T-helper 2 cell treated with Interferon-gamma antibody and Interleukin-4, amounts not matched to agents 5 μg/mL and 100 μg/mL, for 36 hours (primary cell): ENCODE measurements at regions not wholly inside any gene's neighbourhood (a gene's known extent, or its start where the extent isn't known, plus 50 kb on each side); places are given as distances from the start of the nearest gene placed in this dataset.
"Not testable (repeated sequence)": the region's sequence is repeated elsewhere in the genome, so short reads cannot be mapped to it uniquely, and the experiment has no call there.

Experiments
- DNase-seq: peaks from one replicate; pipeline ENCODE4 v3.0.0; 2021; ENCODE audit warnings: low spot score
- H3K27ac Mint-ChIP-seq: one replicate; pipeline ENCODE4 v1.8.0; 2021; ENCODE audit warnings: mild to moderate bottlenecking, mixed read lengths
- H3K27me3 Mint-ChIP-seq: one replicate; pipeline ENCODE4 v1.8.0; 2021; ENCODE audit warnings: low read depth, mixed read lengths
- H3K36me3 Mint-ChIP-seq: one replicate; pipeline ENCODE4 v1.8.0; 2021; ENCODE audit warnings: low read depth, mixed read lengths
- H3K4me1 Mint-ChIP-seq: one replicate; pipeline ENCODE4 v1.8.0; 2021; ENCODE audit warnings: low read depth, mixed read lengths
- H3K4me3 Mint-ChIP-seq: one replicate; pipeline ENCODE4 v1.8.0; 2022; ENCODE audit warnings: mild to moderate bottlenecking, moderate library complexity, mixed read lengths
- H3K9me3 Mint-ChIP-seq: one replicate; pipeline ENCODE4 v1.8.0; 2021; ENCODE audit warnings: mixed read lengths

DNA sequence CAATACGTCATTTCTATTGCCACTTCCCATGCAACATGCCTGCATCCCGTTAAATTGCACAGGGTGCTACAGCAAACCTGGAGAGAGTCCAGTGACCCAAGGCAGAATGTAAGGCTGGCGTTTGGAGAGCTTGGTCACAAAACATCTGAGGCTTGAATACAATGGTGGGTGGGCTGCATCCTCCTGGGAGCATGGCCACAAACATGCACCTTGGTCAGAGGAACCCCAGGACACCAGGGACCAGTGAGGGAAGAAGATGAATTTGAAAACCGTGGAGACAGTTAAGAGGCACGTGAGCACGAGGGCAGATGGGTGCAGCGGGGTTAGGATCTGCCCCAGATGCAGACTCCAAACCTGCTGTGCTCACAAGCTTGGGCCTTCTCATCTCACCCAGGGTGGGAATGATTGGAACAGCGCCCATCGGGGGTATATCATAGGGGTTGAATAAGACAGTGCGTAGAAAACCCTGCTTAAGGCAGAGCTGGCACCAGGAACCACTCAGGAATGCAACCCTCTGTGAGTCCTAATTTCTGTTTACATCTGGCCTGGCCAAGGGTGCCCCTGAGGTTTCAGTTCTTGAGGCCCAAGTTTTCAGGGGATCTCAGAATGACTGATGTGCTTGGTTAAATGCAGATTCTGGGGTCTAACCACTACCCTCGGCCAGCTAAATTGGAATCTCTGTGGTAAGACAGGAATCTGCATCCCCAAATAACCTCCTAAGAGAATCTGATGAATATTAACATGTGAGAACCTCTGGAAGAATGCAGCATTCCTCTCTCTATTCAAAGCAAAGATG is 97.2 kb downstream of the ARL4C start:
- H3K4me1 Mint-ChIP-seq = peaks cover 48% of the 10 kb centered on the region
- H3K27me3 Mint-ChIP-seq = no peaks in the 10 kb centered on the region
- H3K4me3 Mint-ChIP-seq = no peak overlapping the region

DNA sequence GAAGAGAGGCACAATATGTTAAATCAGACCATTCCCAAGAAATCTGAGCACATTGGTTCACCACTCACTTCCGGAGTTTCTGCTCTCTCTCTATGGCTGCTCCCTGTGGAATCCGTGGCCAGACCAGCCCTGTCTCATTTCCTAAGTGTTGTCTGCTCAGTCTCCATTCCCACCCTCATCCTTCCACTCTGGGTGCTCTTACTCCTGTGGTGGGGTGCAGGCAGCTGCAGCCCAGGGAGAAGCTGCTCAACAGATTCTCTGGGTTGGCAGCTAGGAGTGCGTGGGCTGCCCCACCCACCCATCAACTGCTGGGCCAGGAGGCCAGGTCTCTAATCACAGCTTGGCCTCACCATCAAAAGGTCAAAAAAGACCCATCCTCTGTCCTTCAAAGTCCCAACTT is 98.3 kb downstream of the ARL4C start:
- H3K36me3 Mint-ChIP-seq = no peaks in the 10 kb centered on the region
- DNase-seq = no peak
- no peaks in the 10 kb centered on the region for H3K27me3 Mint-ChIP-seq
- no peak overlapping the region for H3K4me3 Mint-ChIP-seq
- H3K27ac Mint-ChIP-seq = no peak overlapping the region
- H3K9me3 Mint-ChIP-seq = peaks cover 8% of the 10 kb centered on the region
- H3K4me1 Mint-ChIP-seq = peaks cover 55% of the 10 kb centered on the region

More for the DNA sequence above, 97.2 kb downstream of the ARL4C start:
- H3K36me3 Mint-ChIP-seq = no peaks in the 10 kb centered on the region
- peaks cover 8% of the 10 kb centered on the region for H3K9me3 Mint-ChIP-seq
- H3K27ac Mint-ChIP-seq = peak overlapping the region; percentile 41
- peak; percentile 10 for DNase-seq

DNA sequence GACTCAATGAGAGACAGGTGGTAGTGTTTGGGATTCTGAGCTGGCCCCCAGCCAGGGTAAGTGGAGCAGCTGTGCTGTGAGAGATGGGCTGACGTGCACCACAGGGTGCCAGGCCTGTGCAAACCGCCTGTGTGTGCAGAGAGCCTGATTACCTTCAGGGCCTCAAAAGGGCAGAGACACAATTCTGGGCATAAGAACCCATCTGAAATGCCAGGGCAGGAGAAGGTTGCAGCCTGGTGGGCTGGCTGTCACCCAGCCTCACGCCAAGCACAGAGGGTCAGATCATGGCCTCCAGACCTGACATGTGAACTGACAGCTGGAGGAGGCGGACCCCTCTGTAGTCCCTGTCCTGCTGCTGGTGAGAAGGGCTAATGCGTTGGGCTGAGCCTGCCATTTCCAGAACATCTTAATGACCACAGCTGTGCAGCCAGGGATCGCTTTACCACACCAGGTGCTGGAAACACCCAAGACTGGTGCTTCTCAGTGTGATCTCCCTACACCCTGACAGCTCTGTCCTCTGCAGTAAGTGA is 100.9 kb downstream of the ARL4C start:
- Mint-ChIP-seq H3K27ac (no peak overlapping the region), H3K27me3 (no peaks in the 10 kb centered on the region), H3K4me1 (peaks cover 61% of the 10 kb centered on the region), H3K4me3 (no peak overlapping the region), H3K36me3 (no peaks in the 10 kb centered on the region), H3K9me3 (peaks cover 4% of the 10 kb centered on the region)
- DNase-seq = no peak

DNA sequence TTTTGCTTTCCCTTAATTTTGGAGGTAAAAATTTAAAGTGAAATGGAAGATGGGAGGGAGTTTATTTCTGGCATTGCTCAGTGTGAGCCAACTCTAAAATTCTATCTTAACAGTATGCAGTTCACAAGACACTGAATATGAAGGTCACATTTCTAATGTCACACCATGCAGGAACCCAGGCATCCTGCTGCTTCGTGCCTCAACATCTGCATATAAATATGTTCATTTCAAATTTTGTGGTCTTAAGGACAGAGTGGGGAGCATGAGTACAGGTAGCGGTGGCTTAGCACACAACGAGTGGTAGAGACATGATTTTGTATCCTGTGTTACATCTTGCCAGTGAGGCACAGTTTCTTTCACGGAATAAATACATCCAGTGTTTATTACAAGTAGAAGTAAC is 102.4 kb downstream of the ARL4C start:
- Mint-ChIP-seq H3K27me3 (no peaks in the 10 kb centered on the region), H3K9me3 (no peaks in the 10 kb centered on the region), H3K4me1 (peaks cover 56% of the 10 kb centered on the region), H3K4me3 (peak overlapping the region; percentile 64), H3K27ac (peak overlapping the region; percentile 68), H3K36me3 (no peaks in the 10 kb centered on the region)
- no peak for DNase-seq

DNA sequence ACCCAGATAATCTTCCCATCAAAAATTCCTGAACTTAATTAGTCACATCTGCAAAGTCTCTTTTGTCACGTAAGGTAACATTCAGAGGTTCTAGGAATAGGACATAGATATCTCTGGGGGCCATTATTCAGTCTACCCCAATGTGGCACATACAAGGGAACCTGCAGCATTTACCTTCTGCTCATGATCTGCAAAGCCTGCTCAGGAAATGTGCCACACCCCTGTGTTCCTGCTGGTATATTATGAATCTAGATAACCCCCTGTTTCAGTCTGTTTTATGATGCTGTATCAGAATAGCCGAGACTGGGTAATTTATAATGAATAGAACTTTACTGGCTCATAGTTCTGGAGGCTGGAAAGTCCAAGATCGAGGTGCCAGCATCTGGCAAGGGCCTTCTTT is 103.5 kb downstream of the ARL4C start:
- DNase-seq = no peak
- H3K27ac Mint-ChIP-seq = peak overlapping the region; percentile 68
- H3K27me3 Mint-ChIP-seq = no peaks in the 10 kb centered on the region
- H3K4me3 Mint-ChIP-seq = peak overlapping the region; percentile 64
- peaks cover 50% of the 10 kb centered on the region for H3K4me1 Mint-ChIP-seq
- no peaks in the 10 kb centered on the region for H3K9me3 Mint-ChIP-seq
- H3K36me3 Mint-ChIP-seq = no peaks in the 10 kb centered on the region

DNA sequence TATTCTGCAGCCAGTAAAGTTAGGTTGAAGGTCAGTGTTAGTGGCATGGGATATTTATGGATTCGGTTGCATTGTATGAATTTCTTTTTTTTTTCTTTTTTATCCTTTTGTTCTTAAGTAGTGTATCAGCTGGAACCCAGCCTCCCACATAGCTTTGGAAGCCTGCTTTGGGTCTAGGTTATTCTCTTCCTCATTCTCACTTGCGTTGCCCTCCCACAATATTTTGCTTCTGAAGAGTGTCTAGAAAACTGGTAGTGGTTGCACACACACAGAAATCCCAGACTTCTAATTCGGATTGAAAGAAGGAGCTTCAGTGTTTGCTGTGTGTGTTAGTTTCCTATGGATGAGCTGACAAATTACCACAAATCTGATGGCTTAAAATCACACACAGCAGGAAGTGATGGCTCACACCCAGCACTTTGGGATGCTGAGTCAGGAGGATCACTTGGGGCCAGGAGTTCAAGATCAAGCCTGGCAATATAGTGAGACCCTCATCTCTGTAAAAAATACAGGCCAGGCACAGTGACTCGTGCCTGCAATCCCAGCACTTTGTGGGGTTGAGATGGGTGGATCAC is 104.8 kb downstream of the ARL4C start:
- Mint-ChIP-seq H3K4me3 (no peak overlapping the region), H3K27me3 (no peaks in the 10 kb centered on the region), H3K9me3 (no peaks in the 10 kb centered on the region), H3K36me3 (no peaks in the 10 kb centered on the region), H3K4me1 (peaks cover 50% of the 10 kb centered on the region), H3K27ac (no peak overlapping the region)
- no peak for DNase-seq

DNA sequence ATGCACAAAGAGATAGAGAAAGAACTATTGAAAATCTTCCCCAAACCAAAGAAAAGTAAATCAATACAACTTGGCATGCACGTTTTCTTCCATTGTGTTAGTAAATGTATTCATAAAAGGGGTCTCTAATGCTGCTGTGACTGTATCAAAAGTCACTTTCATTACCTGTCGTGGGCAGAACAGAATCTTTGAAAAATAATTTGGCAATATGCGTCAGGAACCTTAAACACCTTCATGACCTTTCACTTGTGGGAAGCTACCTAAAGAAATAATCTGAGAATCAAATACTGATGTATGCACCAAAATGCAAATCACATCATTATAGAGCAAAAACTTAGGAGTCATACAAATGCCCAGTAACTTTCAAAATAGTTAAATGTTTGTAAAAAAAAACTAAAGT is 105.3 kb downstream of the ARL4C start:
- Mint-ChIP-seq H3K4me1 (peaks cover 48% of the 10 kb centered on the region), H3K9me3 (no peaks in the 10 kb centered on the region), H3K4me3 (no peak overlapping the region), H3K27ac (no peak overlapping the region), H3K27me3 (no peaks in the 10 kb centered on the region), H3K36me3 (peaks cover 2% of the 10 kb centered on the region)
- DNase-seq = no peak

DNA sequence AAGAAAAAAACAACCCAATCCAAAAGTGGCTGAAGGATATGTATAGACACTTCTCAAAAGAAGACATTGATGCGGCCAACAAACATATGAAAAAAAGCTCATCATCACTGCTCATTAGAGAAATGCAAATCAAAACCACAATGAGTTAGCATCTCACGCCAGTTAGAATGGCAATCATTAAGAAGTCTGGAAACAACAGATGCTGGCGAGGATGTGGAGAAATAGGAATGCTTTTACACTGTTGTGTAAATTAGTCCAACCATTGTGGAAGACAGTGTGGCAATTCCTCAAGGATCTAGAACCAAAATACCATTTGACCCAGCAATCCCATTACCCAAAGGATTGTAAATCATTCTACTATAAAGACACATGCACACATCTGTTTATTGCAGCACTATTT is 107.2 kb downstream of the ARL4C start:
- not testable (repeated sequence) for H3K9me3 Mint-ChIP-seq, H3K4me3 Mint-ChIP-seq, H3K36me3 Mint-ChIP-seq, H3K27me3 Mint-ChIP-seq, H3K27ac Mint-ChIP-seq, DNase-seq
- peaks cover 45% of the 10 kb centered on the region for H3K4me1 Mint-ChIP-seq

DNA sequence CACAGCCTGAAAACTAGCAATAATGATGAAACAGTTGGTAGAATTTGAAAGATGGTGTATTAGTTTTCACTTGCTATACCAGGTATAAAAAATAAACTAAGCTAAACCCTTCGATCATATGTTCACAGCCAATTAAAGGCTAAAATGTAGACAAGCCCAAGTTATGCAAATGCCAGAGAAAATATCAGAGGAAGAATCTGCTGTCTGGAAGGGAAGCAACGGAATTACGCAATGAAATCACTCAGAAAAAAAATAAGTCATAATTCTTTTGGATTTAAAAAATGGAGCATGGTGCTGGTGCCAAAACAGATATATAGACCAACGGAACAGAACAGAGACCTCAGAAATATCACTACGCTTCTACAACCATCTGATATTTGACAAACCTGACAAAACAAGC is 108.3 kb downstream of the ARL4C start:
- Mint-ChIP-seq H3K36me3 (peaks cover 4% of the 10 kb centered on the region), H3K4me1 (peaks cover 35% of the 10 kb centered on the region), H3K4me3 (no peak overlapping the region), H3K27ac (no peak overlapping the region), H3K27me3 (no peaks in the 10 kb centered on the region), H3K9me3 (no peaks in the 10 kb centered on the region)
- no peak for DNase-seq

DNA sequence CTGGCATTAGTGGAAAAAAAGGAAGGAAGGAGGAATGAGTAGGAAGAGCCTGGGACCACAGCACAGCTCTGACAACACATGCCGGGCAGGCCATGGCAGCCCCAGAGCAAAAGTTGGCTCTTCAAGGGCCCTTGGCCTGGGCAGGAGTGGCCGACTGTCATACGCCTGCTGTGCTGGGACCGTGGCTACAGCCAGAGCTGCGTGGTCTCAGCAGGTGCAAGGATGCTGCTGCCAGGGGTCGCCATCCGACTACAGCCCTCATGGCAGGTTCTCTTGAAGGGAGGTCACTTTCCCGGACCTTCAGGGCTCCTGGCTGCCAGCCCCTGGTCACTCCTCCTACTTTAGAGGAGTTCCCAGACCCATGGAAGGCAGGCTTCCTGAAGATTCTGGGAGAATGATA is 109.9 kb downstream of the ARL4C start:
- no peak for DNase-seq
- no peak overlapping the region for H3K4me3 Mint-ChIP-seq
- H3K4me1 Mint-ChIP-seq = peaks cover 20% of the 10 kb centered on the region
- H3K9me3 Mint-ChIP-seq = no peaks in the 10 kb centered on the region
- H3K27me3 Mint-ChIP-seq = no peaks in the 10 kb centered on the region
- H3K27ac Mint-ChIP-seq = no peak overlapping the region
- H3K36me3 Mint-ChIP-seq = peaks cover 4% of the 10 kb centered on the region

DNA sequence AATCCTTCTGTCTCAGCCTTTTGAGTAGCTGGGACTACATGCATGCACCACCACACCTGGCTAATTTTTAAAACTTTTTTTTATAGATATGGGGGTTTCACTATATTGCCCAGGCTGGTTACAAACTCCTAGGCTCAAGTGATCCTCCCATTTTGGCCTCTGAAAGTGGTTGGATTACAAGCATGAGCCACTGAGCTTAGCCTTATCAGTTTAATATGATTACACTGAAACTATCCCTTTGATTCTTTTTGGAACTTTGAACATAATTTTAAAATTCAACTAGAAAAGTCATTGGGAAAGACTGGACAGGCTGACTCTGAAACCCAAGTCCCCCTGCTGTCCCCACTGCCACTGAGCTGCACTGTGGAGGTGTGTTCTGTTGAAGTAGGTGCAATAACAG is 114.8 kb downstream of the ARL4C start:
- no peak for DNase-seq
- no peak overlapping the region for H3K4me3 Mint-ChIP-seq
- no peaks in the 10 kb centered on the region for H3K9me3 Mint-ChIP-seq
- H3K27me3 Mint-ChIP-seq = no peaks in the 10 kb centered on the region
- H3K4me1 Mint-ChIP-seq = peaks cover 7% of the 10 kb centered on the region
- H3K27ac Mint-ChIP-seq = no peak overlapping the region
- H3K36me3 Mint-ChIP-seq = peaks cover 4% of the 10 kb centered on the region

DNA sequence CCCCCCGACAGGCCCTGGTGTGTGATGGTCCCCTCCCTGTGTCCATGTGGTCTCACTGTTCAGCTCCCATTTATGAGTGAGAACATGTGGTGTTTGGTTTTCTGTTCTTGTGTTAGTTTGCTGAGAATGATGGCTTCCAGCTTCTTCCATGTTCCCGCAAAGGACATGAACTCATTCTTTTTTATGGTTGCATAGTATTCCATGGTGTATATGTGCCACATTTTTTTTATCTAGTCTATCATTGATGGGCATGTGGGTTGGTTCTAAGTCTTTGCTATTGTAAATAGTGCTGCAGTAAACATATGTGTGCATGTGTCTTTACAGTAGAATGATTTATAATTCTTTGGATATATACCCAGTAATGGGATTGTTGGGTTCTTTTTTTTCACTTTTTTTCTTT is 117.9 kb downstream of the ARL4C start:
- not testable (repeated sequence) for H3K4me3 Mint-ChIP-seq, H3K9me3 Mint-ChIP-seq, DNase-seq, H3K27ac Mint-ChIP-seq, H3K27me3 Mint-ChIP-seq, H3K36me3 Mint-ChIP-seq
- H3K4me1 Mint-ChIP-seq = peaks cover 23% of the 10 kb centered on the region

DNA sequence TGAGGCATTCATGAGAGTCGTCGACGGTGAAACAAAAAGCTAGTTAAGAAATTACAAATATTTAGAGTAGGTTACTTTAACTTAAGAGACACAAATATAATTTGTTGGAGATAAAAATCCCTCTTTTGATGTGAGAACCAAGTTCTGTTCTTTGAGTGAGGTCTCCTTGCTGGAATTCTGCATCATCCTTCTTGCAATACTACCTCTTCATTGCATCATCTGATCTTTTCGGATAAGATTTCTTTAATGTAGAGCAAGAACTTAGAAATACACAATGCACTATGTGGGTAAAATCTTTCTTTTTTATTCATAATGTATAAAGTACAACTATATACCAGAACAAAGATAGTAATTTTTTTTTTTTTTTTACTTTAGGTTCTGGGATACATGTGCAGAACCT is 118.4 kb downstream of the ARL4C start:
- H3K4me1 Mint-ChIP-seq = peaks cover 28% of the 10 kb centered on the region
- H3K27me3 Mint-ChIP-seq = no peaks in the 10 kb centered on the region
- H3K27ac Mint-ChIP-seq = no peak overlapping the region
- H3K9me3 Mint-ChIP-seq = no peaks in the 10 kb centered on the region
- H3K36me3 Mint-ChIP-seq = no peaks in the 10 kb centered on the region
- DNase-seq = no peak
- H3K4me3 Mint-ChIP-seq = no peak overlapping the region

DNA sequence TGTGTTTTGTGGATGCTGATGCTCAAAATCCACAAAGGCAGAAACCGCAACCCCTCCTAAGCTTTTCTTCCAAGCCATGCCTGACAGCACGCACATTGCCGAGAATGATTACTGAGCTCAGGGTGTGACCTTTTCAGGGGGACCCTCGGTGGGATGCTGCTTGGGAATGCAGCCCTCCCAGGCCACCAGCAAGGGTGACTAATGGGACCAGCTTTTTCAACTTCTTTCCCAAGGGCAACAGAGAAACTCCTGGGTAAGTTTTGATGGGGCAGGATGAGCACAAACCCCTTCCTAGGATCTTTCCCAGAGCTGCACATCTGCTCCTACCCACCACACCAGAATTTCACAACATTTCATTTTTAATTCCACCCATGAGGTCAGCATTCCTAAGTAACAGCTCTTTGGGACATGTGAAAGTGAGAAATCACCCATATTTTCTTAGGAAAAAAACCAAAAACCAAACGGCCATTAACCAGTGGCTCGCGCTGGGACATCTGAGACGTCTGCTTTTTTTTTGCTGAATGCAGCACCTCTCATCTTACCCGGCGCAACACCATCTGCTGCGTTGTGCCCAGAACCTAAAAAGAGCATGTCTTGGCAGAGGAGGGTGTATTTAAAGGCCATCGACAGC is 119.0 kb downstream of the ARL4C start:
- Mint-ChIP-seq H3K27me3 (no peaks in the 10 kb centered on the region), H3K4me3 (no peak overlapping the region), H3K9me3 (no peaks in the 10 kb centered on the region), H3K4me1 (peaks cover 33% of the 10 kb centered on the region), H3K36me3 (no peaks in the 10 kb centered on the region), H3K27ac (no peak overlapping the region)
- DNase-seq = no peak
